HEK293 (cell line): ENCODE measurements at regions not wholly inside any gene's neighbourhood (a gene's known extent, or its start where the extent isn't known, plus 50 kb on each side); places are given as distances from the start of the nearest gene placed in this dataset.

Experiments
- CTCF ChIA-PET: fragments of 350-600 bp; formaldehyde crosslinking; extraction: SDS; loops from one replicate; lab custom pipeline; 2021; ENCODE audit warnings: antibody characterized with exemption; lab: Yijun Ruan, JAX
- POLR2A ChIA-PET: fragments of 300-600 bp; formaldehyde crosslinking; extraction: SDS; loops from one replicate; lab custom pipeline; 2020; ENCODE audit warnings: antibody characterized with exemption, inconsistent platforms; lab: Yijun Ruan, JAX
- H3K27ac ChIP-seq: fragments of 200-500 bp; sonication (Bioruptor generic); 2 replicates; pipeline ENCODE4 v1.5.1; 2014; ENCODE audit warnings: low read depth, low read length, control low read depth, inconsistent platforms; ENCODE audit errors: extremely low read depth
- H3K36me3 ChIP-seq, 2 experiments: fragments of 200-500 bp in 1 of 2; sonication (Bioruptor generic) in 1 of 2; 1 replicate in 1 of 2; 2 replicates in 1 of 2; pipeline ENCODE4 v1.5.1; 2014 to 2017; ENCODE audit warnings: inconsistent platforms in 2 of 2, low read length in 2 of 2; ENCODE audit not compliant: control insufficient read depth in 2 of 2, insufficient read depth in 1 of 2
- H3K4me1 ChIP-seq: fragments of 200-500 bp; sonication (Bioruptor generic); 2 replicates; pipeline ENCODE4 v1.5.1; 2014; ENCODE audit warnings: mild to moderate bottlenecking, low read length, inconsistent platforms; ENCODE audit not compliant: control insufficient read depth, insufficient read depth
- H3K4me3 ChIP-seq: 2 replicates; pipeline ENCODE4 v1.5.1; 2011; ENCODE audit warnings: low read depth, mild to moderate bottlenecking, control low read depth, low read length, moderate library complexity
- H3K9me3 ChIP-seq: fragments of 200-500 bp; sonication (Bioruptor generic); 2 replicates; pipeline ENCODE4 v1.5.1; 2014; ENCODE audit warnings: low read depth, low read length, inconsistent platforms; ENCODE audit not compliant: control insufficient read depth, insufficient read depth
- BCL6B ChIP-seq: fragments of 450-650 bp; formaldehyde crosslinking; IDR thresholded peaks from 2 replicates; pipeline ENCODE4 v1.5.1; 2017; ENCODE audit warnings: missing biosample characterization, missing genetic modification characterization
- GLIS2 ChIP-seq: fragments of 450-650 bp; formaldehyde crosslinking; IDR thresholded peaks from 2 replicates; pipeline ENCODE4 v1.5.1; 2016; ENCODE audit warnings: missing biosample characterization, missing genetic modification characterization
- HIC1 ChIP-seq: fragments of 450-650 bp; formaldehyde crosslinking; IDR thresholded peaks from 2 replicates; pipeline ENCODE4 v1.5.1; 2016; ENCODE audit warnings: missing biosample characterization, missing genetic modification characterization
- HOXC10 ChIP-seq: sonication (generic); formaldehyde crosslinking; IDR thresholded peaks from 2 replicates; pipeline ENCODE4 v1.8.1; 2023; ENCODE audit warnings: mild to moderate bottlenecking, missing genetic modification reagents
- KLF17 ChIP-seq: fragments of 450-650 bp; formaldehyde crosslinking; IDR thresholded peaks from 2 replicates; pipeline ENCODE4 v1.5.1; 2016; ENCODE audit warnings: missing biosample characterization, missing genetic modification characterization
- MEIS1 ChIP-seq: sonication (generic); formaldehyde crosslinking; IDR thresholded peaks from 2 replicates; pipeline ENCODE4 v1.8.1; 2022; ENCODE audit warnings: missing genetic modification reagents, mild to moderate bottlenecking, borderline replicate concordance
- MZF1 ChIP-seq: fragments of 450-650 bp; formaldehyde crosslinking; IDR thresholded peaks from 2 replicates; pipeline ENCODE4 v1.5.1; 2017; ENCODE audit warnings: missing biosample characterization, missing genetic modification characterization, borderline replicate concordance
- SCRT1 ChIP-seq: fragments of 450-650 bp; formaldehyde crosslinking; IDR thresholded peaks from 2 replicates; pipeline ENCODE4 v1.5.1; 2016; ENCODE audit warnings: missing biosample characterization, missing genetic modification characterization, borderline replicate concordance
- ZBTB21 ChIP-seq: fragments of 450-650 bp; formaldehyde crosslinking; IDR thresholded peaks from 2 replicates; pipeline ENCODE4 v1.5.1; 2017; ENCODE audit warnings: missing biosample characterization, missing genetic modification characterization
- ZEB2 ChIP-seq: fragments of 450-650 bp; formaldehyde crosslinking; IDR thresholded peaks from 2 replicates; pipeline ENCODE4 v1.5.1; 2016; ENCODE audit warnings: missing biosample characterization, missing genetic modification characterization
- ZNF140 ChIP-seq: fragments of 450-650 bp; formaldehyde crosslinking; IDR thresholded peaks from 2 replicates; pipeline ENCODE4 v1.5.1; 2016; ENCODE audit warnings: missing biosample characterization, missing genetic modification characterization
- ZNF362 ChIP-seq: fragments of 450-650 bp; formaldehyde crosslinking; IDR thresholded peaks from 2 replicates; pipeline ENCODE4 v1.5.1; 2016; ENCODE audit warnings: missing biosample characterization, missing genetic modification characterization
- ZNF48 ChIP-seq: fragments of 450-650 bp; formaldehyde crosslinking; IDR thresholded peaks from 2 replicates; pipeline ENCODE4 v1.5.1; 2016; ENCODE audit warnings: missing biosample characterization, missing genetic modification characterization
- ZNF514 ChIP-seq: fragments of 450-650 bp; formaldehyde crosslinking; IDR thresholded peaks from 2 replicates; pipeline ENCODE4 v1.5.1; 2016; ENCODE audit warnings: missing biosample characterization, missing genetic modification characterization
- ZNF548 ChIP-seq: fragments of 450-650 bp; formaldehyde crosslinking; IDR thresholded peaks from 2 replicates; pipeline ENCODE4 v1.5.1; 2016; ENCODE audit warnings: missing biosample characterization, missing genetic modification characterization
- ZNF645 ChIP-seq: fragments of 450-650 bp; formaldehyde crosslinking; IDR thresholded peaks from 2 replicates; pipeline ENCODE4; 2016; ENCODE audit warnings: missing biosample characterization, missing genetic modification characterization
- ZNF747 ChIP-seq: fragments of 450-650 bp; formaldehyde crosslinking; IDR thresholded peaks from 2 replicates; pipeline ENCODE4 v1.5.1; 2016; ENCODE audit warnings: missing biosample characterization, missing genetic modification characterization
- ZNF785 ChIP-seq: fragments of 450-650 bp; formaldehyde crosslinking; IDR thresholded peaks from 2 replicates; pipeline ENCODE4 v1.5.1; 2016; ENCODE audit warnings: missing biosample characterization, missing genetic modification characterization
- TF ChIP-seq, protein P1 (sequence below): fragments of 450-650 bp; formaldehyde crosslinking; IDR thresholded peaks from 2 replicates; pipeline ENCODE4 v1.5.1; 2017; ENCODE audit warnings: missing biosample characterization, missing genetic modification characterization
- TF ChIP-seq, protein P2 (sequence below): IDR thresholded peaks from 2 replicates; pipeline ENCODE4 v1.6.1; 2011; ENCODE audit warnings: mild to moderate bottlenecking, low read depth, low read length, borderline replicate concordance
- TF ChIP-seq, protein P3 (sequence below): fragments of 450-650 bp; formaldehyde crosslinking; IDR thresholded peaks from 2 replicates; pipeline ENCODE4 v1.5.1; 2016; ENCODE audit warnings: missing biosample characterization, missing genetic modification characterization

- H3K27ac ChIP-seq = no peak overlapping the region
- TF ChIP-seq, protein P1, sequence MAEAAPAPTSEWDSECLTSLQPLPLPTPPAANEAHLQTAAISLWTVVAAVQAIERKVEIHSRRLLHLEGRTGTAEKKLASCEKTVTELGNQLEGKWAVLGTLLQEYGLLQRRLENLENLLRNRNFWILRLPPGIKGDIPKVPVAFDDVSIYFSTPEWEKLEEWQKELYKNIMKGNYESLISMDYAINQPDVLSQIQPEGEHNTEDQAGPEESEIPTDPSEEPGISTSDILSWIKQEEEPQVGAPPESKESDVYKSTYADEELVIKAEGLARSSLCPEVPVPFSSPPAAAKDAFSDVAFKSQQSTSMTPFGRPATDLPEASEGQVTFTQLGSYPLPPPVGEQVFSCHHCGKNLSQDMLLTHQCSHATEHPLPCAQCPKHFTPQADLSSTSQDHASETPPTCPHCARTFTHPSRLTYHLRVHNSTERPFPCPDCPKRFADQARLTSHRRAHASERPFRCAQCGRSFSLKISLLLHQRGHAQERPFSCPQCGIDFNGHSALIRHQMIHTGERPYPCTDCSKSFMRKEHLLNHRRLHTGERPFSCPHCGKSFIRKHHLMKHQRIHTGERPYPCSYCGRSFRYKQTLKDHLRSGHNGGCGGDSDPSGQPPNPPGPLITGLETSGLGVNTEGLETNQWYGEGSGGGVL = no peak
- TF ChIP-seq MZF1 (tag by site-specific recombination) = no peak
- TF ChIP-seq ZNF785 (tag by site-specific recombination) = no peak
- no peak for TF ChIP-seq HIC1 (tag by site-specific recombination)
- TF ChIP-seq GLIS2 (tag by site-specific recombination) = no peak
- TF ChIP-seq HOXC10 (CRISPR knock-in tag) = no peak
- no peak for TF ChIP-seq ZEB2
- no peak for TF ChIP-seq MEIS1 (CRISPR knock-in tag)
- no peak for TF ChIP-seq ZNF514 (tag by site-specific recombination)
- no peak for TF ChIP-seq KLF17 (tag by site-specific recombination)
- no peak for TF ChIP-seq ZNF645 (tag by site-specific recombination)
- POLR2A ChIA-PET = interaction anchor here (0.6 kb wide), 1 partner anchor 246 kb away, joined by 3 read pairs; no protein-coding TSS in a partner anchor
- H3K36me3 ChIP-seq = no peaks in the 10 kb centered on the region
- no peaks in the 10 kb centered on the region for H3K9me3 ChIP-seq
- CTCF ChIA-PET = no interaction called here
- no peak overlapping the region for H3K4me3 ChIP-seq
- H3K4me1 ChIP-seq = no peaks in the 10 kb centered on the region
These were observed 260.8 kb downstream of the MIAT start for GRCh38 chr22:26918226-26918625.

DNA sequence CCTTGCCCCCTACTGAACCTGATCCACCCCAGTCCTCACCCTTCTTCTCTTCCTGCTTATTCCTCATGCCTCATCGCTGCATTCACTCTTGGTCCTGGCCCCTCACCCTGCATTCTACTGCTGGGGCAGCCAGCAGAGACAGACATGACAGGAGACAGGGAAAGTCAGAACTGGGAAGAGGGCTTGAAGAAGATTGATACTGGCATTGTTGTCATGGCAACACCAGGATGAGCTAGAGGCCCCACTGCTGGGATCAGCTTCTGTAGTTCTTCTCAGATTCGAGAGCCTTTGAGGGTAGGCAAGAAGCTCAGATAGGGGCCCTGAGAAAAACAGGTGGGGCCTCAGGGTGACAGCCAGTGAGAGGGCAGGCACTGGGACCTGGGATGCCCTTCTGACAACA, 264.3 kb downstream of the MIAT start:
- Histone ChIP-seq H3K27ac (no peak overlapping the region), H3K4me1 (no peaks in the 10 kb centered on the region), H3K4me3 (no peak overlapping the region), H3K9me3 (no peaks in the 10 kb centered on the region), H3K36me3 (no peaks in the 10 kb centered on the region)
- ChIA-PET POLR2A (no interaction called here), CTCF (no interaction called here)
- TF ChIP-seq ZNF747 (tag by site-specific recombination) (no peak), ZNF140 (no peak), ZNF48 (tag by site-specific recombination) (no peak), KLF17 (tag by site-specific recombination) (no peak), ZNF785 (tag by site-specific recombination) (no peak), MZF1 (tag by site-specific recombination) (no peak), ZNF362 (tag by site-specific recombination) (no peak), SCRT1 (tag by site-specific recombination) (no peak), ZNF548 (tag by site-specific recombination) (no peak), ZBTB21 (no peak), BCL6B (no peak)
- TF ChIP-seq, protein P2, sequence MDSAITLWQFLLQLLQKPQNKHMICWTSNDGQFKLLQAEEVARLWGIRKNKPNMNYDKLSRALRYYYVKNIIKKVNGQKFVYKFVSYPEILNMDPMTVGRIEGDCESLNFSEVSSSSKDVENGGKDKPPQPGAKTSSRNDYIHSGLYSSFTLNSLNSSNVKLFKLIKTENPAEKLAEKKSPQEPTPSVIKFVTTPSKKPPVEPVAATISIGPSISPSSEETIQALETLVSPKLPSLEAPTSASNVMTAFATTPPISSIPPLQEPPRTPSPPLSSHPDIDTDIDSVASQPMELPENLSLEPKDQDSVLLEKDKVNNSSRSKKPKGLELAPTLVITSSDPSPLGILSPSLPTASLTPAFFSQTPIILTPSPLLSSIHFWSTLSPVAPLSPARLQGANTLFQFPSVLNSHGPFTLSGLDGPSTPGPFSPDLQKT = no peak
- TF ChIP-seq, protein P3, sequence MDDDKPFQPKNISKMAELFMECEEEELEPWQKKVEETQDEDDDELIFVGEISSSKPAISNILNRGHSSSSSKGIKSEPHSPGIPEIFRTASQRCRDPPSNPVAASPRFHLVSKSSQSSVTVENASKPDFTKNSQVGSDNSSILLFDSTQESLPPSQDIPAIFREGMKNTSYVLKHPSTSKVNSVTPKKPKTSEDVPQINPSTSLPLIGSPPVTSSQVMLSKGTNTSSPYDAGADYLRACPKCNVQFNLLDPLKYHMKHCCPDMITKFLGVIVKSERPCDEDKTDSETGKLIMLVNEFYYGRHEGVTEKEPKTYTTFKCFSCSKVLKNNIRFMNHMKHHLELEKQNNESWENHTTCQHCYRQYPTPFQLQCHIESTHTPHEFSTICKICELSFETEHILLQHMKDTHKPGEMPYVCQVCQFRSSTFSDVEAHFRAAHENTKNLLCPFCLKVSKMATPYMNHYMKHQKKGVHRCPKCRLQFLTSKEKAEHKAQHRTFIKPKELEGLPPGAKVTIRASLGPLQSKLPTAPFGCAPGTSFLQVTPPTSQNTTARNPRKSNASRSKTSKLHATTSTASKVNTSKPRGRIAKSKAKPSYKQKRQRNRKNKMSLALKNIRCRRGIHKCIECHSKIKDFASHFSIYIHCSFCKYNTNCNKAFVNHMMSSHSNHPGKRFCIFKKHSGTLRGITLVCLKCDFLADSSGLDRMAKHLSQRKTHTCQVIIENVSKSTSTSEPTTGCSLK (tag by site-specific recombination) = no peak
